ENCODE measurements at regions not wholly inside any gene's neighbourhood (a gene's known extent, or its start where the extent isn't known, plus 50 kb on each side); places are given as distances from the start of the nearest gene placed in this dataset.
"Not testable (repeated sequence)": the region's sequence is repeated elsewhere in the genome, so short reads cannot be mapped to it uniquely, and the experiment has no call there.

DNA sequence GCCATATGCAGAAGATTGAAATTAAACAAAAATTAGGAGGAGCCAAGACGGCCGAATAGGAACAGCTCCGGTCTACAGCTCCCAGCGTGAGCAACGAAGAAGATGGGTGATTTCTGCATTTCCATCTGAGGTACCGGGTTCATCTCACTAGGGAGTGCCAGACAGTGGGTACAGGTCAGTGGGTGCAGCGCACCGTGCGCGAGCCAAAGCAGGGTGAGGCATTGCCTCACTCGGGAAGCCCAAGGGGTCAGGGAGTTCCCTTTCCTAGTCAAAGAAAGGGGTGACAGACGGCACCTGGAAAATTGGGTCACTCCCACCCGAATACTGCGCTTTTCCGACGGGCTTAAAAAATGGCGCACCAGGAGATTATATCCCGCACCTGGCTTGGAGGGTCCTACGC is 379.0 kb upstream of the CLEC14A start:
- not testable (repeated sequence) for H3K4me3 ChIP-seq (ENCODE audit: low read length in 2 of 2); H3K9me3 ChIP-seq (ENCODE audit: control insufficient read depth in 2 of 2, low read length in 2 of 2); H3K27me3 ChIP-seq (ENCODE audit: control insufficient read depth in 1 of 2, insufficient read depth in 2 of 2, low read length in 2 of 2); H3K4me1 ChIP-seq (ENCODE audit: control insufficient read depth, insufficient read depth, low read length); H3K36me3 ChIP-seq (ENCODE audit: control insufficient read depth in 2 of 2, insufficient read depth in 2 of 2, low read length in 2 of 2); H3K27ac ChIP-seq (ENCODE audit: low read length); H3K9ac ChIP-seq (ENCODE audit: low read length in 2 of 2)

DNA sequence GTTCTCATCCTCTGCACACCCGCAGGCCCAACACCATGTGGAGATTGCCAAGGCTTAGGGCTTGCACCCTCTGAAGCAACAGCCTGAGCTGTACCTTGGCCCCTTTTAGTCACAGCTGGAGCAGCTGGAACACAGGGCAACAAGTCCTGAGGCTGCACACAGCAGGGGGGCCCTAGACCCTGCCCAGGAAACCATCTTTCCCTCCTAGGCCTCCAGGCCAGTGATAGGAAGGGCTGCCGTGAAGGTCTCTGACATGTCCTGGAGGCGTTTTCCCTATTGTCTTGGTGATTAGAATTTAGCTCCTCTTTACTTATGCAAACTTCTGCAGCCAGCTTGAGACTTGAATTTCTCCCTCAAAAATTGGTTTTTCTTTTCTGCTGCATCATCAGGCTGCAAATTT is 373.5 kb upstream of the CLEC14A start:
- no peaks in the 10 kb centered on the region for H3K36me3 ChIP-seq (ENCODE audit: control insufficient read depth in 2 of 2, insufficient read depth in 2 of 2, low read length in 2 of 2)
- H3K4me3 ChIP-seq (ENCODE audit: low read length in 2 of 2): no peak overlapping the region
- no peaks in the 10 kb centered on the region for H3K9me3 ChIP-seq (ENCODE audit: control insufficient read depth in 2 of 2, low read length in 2 of 2)
- no peak overlapping the region for H3K9ac ChIP-seq (ENCODE audit: low read length in 2 of 2)
- H3K27ac ChIP-seq (ENCODE audit: low read length): no peak overlapping the region
- H3K27me3 ChIP-seq (ENCODE audit: control insufficient read depth in 1 of 2, insufficient read depth in 2 of 2, low read length in 2 of 2): no peaks in the 10 kb centered on the region
- H3K4me1 ChIP-seq (ENCODE audit: control insufficient read depth, insufficient read depth, low read length): no peaks in the 10 kb centered on the region

DNA sequence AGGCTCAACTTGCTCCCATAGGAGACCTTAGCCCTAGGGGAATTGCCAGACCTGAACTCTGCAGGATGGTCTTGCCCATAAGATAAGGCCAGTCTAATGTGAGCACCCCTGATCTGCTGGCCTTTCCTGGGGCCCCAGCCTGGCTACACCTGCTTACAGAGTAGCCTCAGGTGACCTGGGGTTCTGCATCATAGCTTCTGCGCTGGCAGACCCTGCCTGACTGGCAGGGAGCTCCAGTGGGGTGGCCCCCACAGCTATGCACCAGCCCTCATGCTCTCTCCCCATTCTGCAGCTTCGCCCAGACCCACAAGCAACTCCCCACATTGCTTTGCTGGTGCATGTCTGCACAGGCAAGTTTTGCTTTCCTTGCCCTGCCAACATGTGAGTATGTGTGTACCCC is 371.3 kb upstream of the CLEC14A start:
- H3K9me3 ChIP-seq (ENCODE audit: control insufficient read depth in 2 of 2, low read length in 2 of 2): no peaks in the 10 kb centered on the region
- H3K9ac ChIP-seq (ENCODE audit: low read length in 2 of 2): no peak overlapping the region

GRCh38 chr14:38623661-38624060 is 367.8 kb upstream of the CLEC14A start:
- Histone ChIP-seq H3K36me3 (ENCODE audit: control insufficient read depth in 2 of 2, insufficient read depth in 2 of 2, low read length in 2 of 2) (no peaks in the 10 kb centered on the region), H3K4me1 (ENCODE audit: control insufficient read depth, insufficient read depth, low read length) (no peaks in the 10 kb centered on the region), H3K9me3 (ENCODE audit: control insufficient read depth in 2 of 2, low read length in 2 of 2) (no peaks in the 10 kb centered on the region), H3K27me3 (ENCODE audit: control insufficient read depth in 1 of 2, insufficient read depth in 2 of 2, low read length in 2 of 2) (no peaks in the 10 kb centered on the region), H3K9ac (ENCODE audit: low read length in 2 of 2) (no peak overlapping the region), H3K27ac (ENCODE audit: low read length) (no peak overlapping the region), H3K4me3 (ENCODE audit: low read length in 2 of 2) (no peak overlapping the region)

More for the DNA sequence above, 371.3 kb upstream of the CLEC14A start:
- H3K4me3 ChIP-seq (ENCODE audit: low read length in 2 of 2): no peak overlapping the region
- H3K27me3 ChIP-seq (ENCODE audit: control insufficient read depth in 1 of 2, insufficient read depth in 2 of 2, low read length in 2 of 2): no peaks in the 10 kb centered on the region
- no peak overlapping the region for H3K27ac ChIP-seq (ENCODE audit: low read length)
- no peaks in the 10 kb centered on the region for H3K36me3 ChIP-seq (ENCODE audit: control insufficient read depth in 2 of 2, insufficient read depth in 2 of 2, low read length in 2 of 2)
- no peaks in the 10 kb centered on the region for H3K4me1 ChIP-seq (ENCODE audit: control insufficient read depth, insufficient read depth, low read length)

DNA sequence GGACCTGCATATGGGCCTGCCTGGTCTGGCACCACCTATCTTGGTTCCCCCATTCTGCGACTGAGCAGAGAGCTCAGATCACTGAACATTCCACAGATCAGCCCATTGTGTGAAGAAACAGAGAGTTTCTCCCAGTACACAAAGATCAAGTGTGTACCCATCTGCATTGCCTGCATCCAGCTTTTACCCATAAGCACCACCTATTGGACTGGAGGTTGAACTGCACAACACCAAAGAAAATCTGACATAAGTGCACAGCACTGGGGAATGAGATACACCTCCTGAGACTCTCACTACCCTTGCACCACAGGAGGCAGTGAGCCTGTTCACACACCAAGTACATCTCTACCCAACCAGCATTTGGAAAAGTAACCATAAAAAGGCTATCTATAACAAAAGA is 362.6 kb upstream of the CLEC14A start:
- Histone ChIP-seq H3K4me1 (ENCODE audit: control insufficient read depth, insufficient read depth, low read length) (no peaks in the 10 kb centered on the region), H3K36me3 (ENCODE audit: control insufficient read depth in 2 of 2, insufficient read depth in 2 of 2, low read length in 2 of 2) (no peaks in the 10 kb centered on the region), H3K4me3 (ENCODE audit: low read length in 2 of 2) (no peak overlapping the region), H3K9ac (ENCODE audit: low read length in 2 of 2) (no peak overlapping the region), H3K27ac (ENCODE audit: low read length) (no peak overlapping the region), H3K27me3 (ENCODE audit: control insufficient read depth in 1 of 2, insufficient read depth in 2 of 2, low read length in 2 of 2) (no peaks in the 10 kb centered on the region), H3K9me3 (ENCODE audit: control insufficient read depth in 2 of 2, low read length in 2 of 2) (no peaks in the 10 kb centered on the region)

DNA sequence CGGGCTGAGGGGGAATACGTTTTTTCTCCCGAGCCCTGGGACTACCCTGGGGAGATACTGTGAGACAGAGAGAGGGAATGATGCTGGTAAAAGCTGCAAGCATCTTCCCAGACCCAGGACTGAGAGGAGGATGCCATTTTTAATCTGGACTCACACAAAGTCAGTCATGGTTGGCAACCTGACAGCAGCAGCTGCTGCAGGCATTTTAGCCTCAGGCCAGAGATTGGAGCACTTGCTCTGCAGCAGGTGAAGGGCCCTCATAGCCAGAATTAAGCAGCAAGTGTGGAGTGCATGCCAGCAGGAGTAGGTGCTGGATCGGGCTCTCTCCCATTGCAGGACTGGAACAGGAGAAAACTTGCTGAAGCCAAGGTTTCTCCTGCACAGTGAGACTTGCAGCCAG is 361.1 kb upstream of the CLEC14A start:
- no peaks in the 10 kb centered on the region for H3K4me1 ChIP-seq (ENCODE audit: control insufficient read depth, insufficient read depth, low read length)
- H3K9ac ChIP-seq (ENCODE audit: low read length in 2 of 2): no peak overlapping the region

DNA sequence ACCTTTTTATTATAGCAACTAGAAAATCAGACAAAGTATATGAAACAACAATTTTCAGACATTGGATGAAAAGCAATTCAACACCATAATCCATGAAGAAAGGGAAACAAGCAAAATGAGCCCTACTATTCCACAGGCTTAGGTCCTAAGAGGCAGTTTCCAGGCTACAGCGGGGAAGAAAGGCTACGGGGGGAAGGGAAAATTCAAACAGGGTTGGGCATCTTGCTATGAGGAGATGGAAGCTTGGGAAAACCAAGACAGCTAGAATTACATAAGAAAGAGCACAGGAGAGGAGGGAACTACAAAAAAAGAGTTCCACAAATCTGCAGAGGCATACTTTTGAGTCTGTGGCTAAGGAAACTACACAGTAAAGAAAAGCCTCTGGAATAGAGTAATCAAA is 356.0 kb upstream of the CLEC14A start:
- Histone ChIP-seq H3K9ac (ENCODE audit: low read length in 2 of 2) (no peak overlapping the region), H3K27ac (ENCODE audit: low read length) (no peak overlapping the region), H3K4me1 (ENCODE audit: control insufficient read depth, insufficient read depth, low read length) (no peaks in the 10 kb centered on the region), H3K36me3 (ENCODE audit: control insufficient read depth in 2 of 2, insufficient read depth in 2 of 2, low read length in 2 of 2) (no peaks in the 10 kb centered on the region), H3K27me3 (ENCODE audit: control insufficient read depth in 1 of 2, insufficient read depth in 2 of 2, low read length in 2 of 2) (no peaks in the 10 kb centered on the region), H3K4me3 (ENCODE audit: low read length in 2 of 2) (no peak overlapping the region), H3K9me3 (ENCODE audit: control insufficient read depth in 2 of 2, low read length in 2 of 2) (no peaks in the 10 kb centered on the region)

More for the DNA sequence above, 361.1 kb upstream of the CLEC14A start:
- Histone ChIP-seq H3K36me3 (ENCODE audit: control insufficient read depth in 2 of 2, insufficient read depth in 2 of 2, low read length in 2 of 2) (no peaks in the 10 kb centered on the region), H3K4me3 (ENCODE audit: low read length in 2 of 2) (no peak overlapping the region), H3K9me3 (ENCODE audit: control insufficient read depth in 2 of 2, low read length in 2 of 2) (no peaks in the 10 kb centered on the region), H3K27ac (ENCODE audit: low read length) (no peak overlapping the region), H3K27me3 (ENCODE audit: control insufficient read depth in 1 of 2, insufficient read depth in 2 of 2, low read length in 2 of 2) (no peaks in the 10 kb centered on the region)

DNA sequence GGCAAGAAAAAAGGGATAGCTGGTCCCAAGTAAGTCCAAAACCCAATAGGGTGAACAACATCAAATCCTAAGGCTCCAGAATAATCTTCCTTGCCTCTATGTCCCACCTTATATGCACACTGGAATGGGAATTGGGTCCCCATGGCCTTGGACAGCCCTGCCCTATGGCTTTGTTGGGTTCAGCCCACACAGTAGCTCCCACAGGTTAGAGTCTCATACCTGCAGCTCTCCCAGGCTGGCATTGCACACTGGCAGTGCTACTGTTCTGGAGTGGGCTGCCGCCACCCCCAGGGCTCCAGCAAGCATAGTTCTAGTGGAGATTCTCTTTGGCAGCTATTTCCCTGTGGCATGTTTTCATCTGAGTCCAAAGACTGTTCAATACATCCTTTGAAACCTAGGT is 352.4 kb upstream of the CLEC14A start:
- Histone ChIP-seq H3K9me3 (ENCODE audit: control insufficient read depth in 2 of 2, low read length in 2 of 2) (no peaks in the 10 kb centered on the region), H3K9ac (ENCODE audit: low read length in 2 of 2) (no peak overlapping the region), H3K27me3 (ENCODE audit: control insufficient read depth in 1 of 2, insufficient read depth in 2 of 2, low read length in 2 of 2) (no peaks in the 10 kb centered on the region), H3K36me3 (ENCODE audit: control insufficient read depth in 2 of 2, insufficient read depth in 2 of 2, low read length in 2 of 2) (no peaks in the 10 kb centered on the region), H3K4me1 (ENCODE audit: control insufficient read depth, insufficient read depth, low read length) (no peaks in the 10 kb centered on the region), H3K27ac (ENCODE audit: low read length) (no peak overlapping the region), H3K4me3 (ENCODE audit: low read length in 2 of 2) (no peak overlapping the region)

DNA sequence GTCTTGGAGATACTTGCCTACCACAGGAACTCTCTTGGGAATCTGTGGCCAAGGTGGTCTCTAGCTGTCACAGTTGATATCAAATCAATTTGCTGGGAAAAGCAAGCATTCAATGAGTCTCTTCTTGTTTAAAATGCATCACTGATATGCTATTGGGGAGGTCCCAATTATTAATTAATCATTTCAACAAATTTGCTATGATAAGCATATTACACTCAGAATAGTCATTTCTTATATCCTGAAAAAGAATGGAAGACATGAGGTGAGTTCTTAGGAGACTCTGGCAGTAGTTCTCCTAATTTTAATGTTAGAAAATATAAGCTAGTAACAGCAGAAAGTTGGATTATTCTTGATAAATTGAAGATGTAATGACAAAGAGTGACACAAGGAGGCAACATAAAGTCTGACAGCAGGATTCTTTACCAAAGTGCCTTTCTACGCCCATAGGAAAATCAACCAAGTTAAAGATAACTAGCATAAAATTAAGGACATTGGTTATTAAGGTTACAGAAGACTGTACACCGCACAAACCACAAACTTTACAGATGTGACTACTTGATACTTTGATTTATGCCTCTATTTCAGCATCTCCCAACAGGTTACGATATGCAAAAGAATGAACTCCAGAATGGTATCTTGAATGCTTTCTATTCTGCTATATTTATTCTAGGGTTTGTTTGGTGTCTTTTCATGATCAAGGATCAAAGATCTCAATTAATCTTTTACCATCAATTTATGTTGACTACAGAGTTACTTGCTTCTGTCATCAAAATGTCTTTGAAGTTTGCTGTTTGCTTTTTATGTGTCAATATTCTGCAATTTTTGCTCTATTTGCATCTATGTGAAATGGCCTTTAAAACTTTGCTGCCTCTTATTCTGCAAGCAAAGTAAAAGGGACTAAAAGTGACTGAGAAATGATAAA is 349.6 kb upstream of the CLEC14A start:
- H3K27me3 ChIP-seq (ENCODE audit: control insufficient read depth in 1 of 2, insufficient read depth in 2 of 2, low read length in 2 of 2): no peaks in the 10 kb centered on the region
- H3K27ac ChIP-seq (ENCODE audit: low read length): no peak overlapping the region
- H3K4me1 ChIP-seq (ENCODE audit: control insufficient read depth, insufficient read depth, low read length): no peaks in the 10 kb centered on the region

GRCh38 chr14:38600572-38600971 is 344.7 kb upstream of the CLEC14A start:
- H3K27me3 ChIP-seq (ENCODE audit: control insufficient read depth in 1 of 2, insufficient read depth in 2 of 2, low read length in 2 of 2); H3K9me3 ChIP-seq (ENCODE audit: control insufficient read depth in 2 of 2, low read length in 2 of 2); H3K27ac ChIP-seq (ENCODE audit: low read length); H3K36me3 ChIP-seq (ENCODE audit: control insufficient read depth in 2 of 2, insufficient read depth in 2 of 2, low read length in 2 of 2); H3K9ac ChIP-seq (ENCODE audit: low read length in 2 of 2); H3K4me1 ChIP-seq (ENCODE audit: control insufficient read depth, insufficient read depth, low read length); H3K4me3 ChIP-seq (ENCODE audit: low read length in 2 of 2): not testable (repeated sequence)

More for the DNA sequence above, 349.6 kb upstream of the CLEC14A start:
- no peaks in the 10 kb centered on the region for H3K9me3 ChIP-seq (ENCODE audit: control insufficient read depth in 2 of 2, low read length in 2 of 2)
- H3K4me3 ChIP-seq (ENCODE audit: low read length in 2 of 2): no peak overlapping the region
- H3K9ac ChIP-seq (ENCODE audit: low read length in 2 of 2): no peak overlapping the region
- no peaks in the 10 kb centered on the region for H3K36me3 ChIP-seq (ENCODE audit: control insufficient read depth in 2 of 2, insufficient read depth in 2 of 2, low read length in 2 of 2)

- H3K4me3 ChIP-seq (ENCODE audit: low read length in 2 of 2): no peak overlapping the region
- H3K36me3 ChIP-seq (ENCODE audit: control insufficient read depth in 2 of 2, insufficient read depth in 2 of 2, low read length in 2 of 2): no peaks in the 10 kb centered on the region
- no peak overlapping the region for H3K27ac ChIP-seq (ENCODE audit: low read length)
- peaks cover 0 to 3% of the 10 kb centered on the region in 2 donors for H3K9me3 ChIP-seq (ENCODE audit: control insufficient read depth in 2 of 2, low read length in 2 of 2)
- H3K27me3 ChIP-seq (ENCODE audit: control insufficient read depth in 1 of 2, insufficient read depth in 2 of 2, low read length in 2 of 2): no peaks in the 10 kb centered on the region
- H3K4me1 ChIP-seq (ENCODE audit: control insufficient read depth, insufficient read depth, low read length): no peaks in the 10 kb centered on the region
- no peak overlapping the region for H3K9ac ChIP-seq (ENCODE audit: low read length in 2 of 2)
Observed at GRCh38 chr14:38593476-38593875, 337.6 kb upstream of the CLEC14A start.

Measured in stomach smooth muscle (tissue), 2 donors.